Right renal pelvis (tissue), 4 donors: ENCODE measurements at regions not wholly inside any gene's neighbourhood (a gene's known extent, or its start where the extent isn't known, plus 50 kb on each side); places are given as distances from the start of the nearest gene placed in this dataset.

Experiments
- DNase-seq, 4 donors: peaks; one replicate each; pipeline ENCODE4 v3.0.0-alpha.2; 2013; ENCODE audit warnings: low read depth in 4 of 4, low spot score in 3 of 4, missing footprints in 1 of 4

- no peak for DNase-seq
Measured at GRCh38 chr20:11368965-11369711, 548.6 kb upstream of the BTBD3 start.

- DNase-seq = no peak
Measured at GRCh38 chr20:11371831-11372230, 545.9 kb upstream of the BTBD3 start.

GRCh38 chr20:11372876-11373790, 544.6 kb upstream of the BTBD3 start:
- peak in 2 of 4 donors; percentile 11 to 35 for DNase-seq

- DNase-seq = no peak
Measured at GRCh38 chr20:11375335-11375734, 542.4 kb upstream of the BTBD3 start.

- DNase-seq = no peak
Measured at GRCh38 chr20:11375966-11376365, 541.7 kb upstream of the BTBD3 start.

GRCh38 chr20:11376420-11376819, 541.3 kb upstream of the BTBD3 start:
- no peak for DNase-seq

- DNase-seq = no peak
Measured at GRCh38 chr20:11376998-11377397, 540.7 kb upstream of the BTBD3 start.

GRCh38 chr20:11377761-11378160, 539.9 kb upstream of the BTBD3 start:
- no peak for DNase-seq

- DNase-seq = no peak
Measured at GRCh38 chr20:11378252-11378651, 539.4 kb upstream of the BTBD3 start.

- no peak for DNase-seq
Measured at GRCh38 chr20:11379257-11380011, 538.3 kb upstream of the BTBD3 start.

GRCh38 chr20:11380283-11380682, 537.4 kb upstream of the BTBD3 start:
- no peak for DNase-seq

GRCh38 chr20:11387189-11387754, 530.4 kb upstream of the BTBD3 start:
- DNase-seq = no peak

- DNase-seq = no peak
Measured at GRCh38 chr20:11389186-11389585, 528.5 kb upstream of the BTBD3 start.

GRCh38 chr20:11391591-11391990, 526.1 kb upstream of the BTBD3 start:
- DNase-seq = no peak

GRCh38 chr20:11394145-11394833, 523.4 kb upstream of the BTBD3 start:
- DNase-seq = no peak

- DNase-seq = no peak
Measured at GRCh38 chr20:11395581-11395980, 522.1 kb upstream of the BTBD3 start.

- no peak for DNase-seq
Measured at GRCh38 chr20:11401988-11402387, 515.7 kb upstream of the BTBD3 start.

- DNase-seq = peak; percentile 25 to 49 (median 30)
Measured at GRCh38 chr20:11403711-11404110, 514.0 kb upstream of the BTBD3 start.

- DNase-seq = no peak
Measured at GRCh38 chr20:11406877-11407276, 510.8 kb upstream of the BTBD3 start.

GRCh38 chr20:11409561-11409960, 508.1 kb upstream of the BTBD3 start:
- DNase-seq = no peak
